ENCODE measurements at regions not wholly inside any gene's neighbourhood (a gene's known extent, or its start where the extent isn't known, plus 50 kb on each side); places are given as distances from the start of the nearest gene placed in this dataset.

- Mint-ChIP-seq H3K4me3 (ENCODE audit: unreplicated experiment) (no peak overlapping the region), H3K27me3 (ENCODE audit: low read depth) (peaks cover 48% of the 10 kb centered on the region), H3K4me1 (ENCODE audit: low read depth) (peaks cover 7% of the 10 kb centered on the region), H3K27ac (ENCODE audit: unreplicated experiment) (no peak overlapping the region), H3K9me3 (ENCODE audit: low read depth) (no peaks in the 10 kb centered on the region), H3K36me3 (ENCODE audit: low read depth) (no peaks in the 10 kb centered on the region)
- no peak for TF ChIP-seq CTCF (IDR thresholded peaks at IDR 0.05)
- DNase-seq (ENCODE audit: low spot score), result no peak
Observed at GRCh38 chr11:70642266-70642665, 243.9 kb downstream of the CTTN start.

GRCh38 chr11:70643642-70644041, 245.3 kb downstream of the CTTN start:
- Mint-ChIP-seq H3K27me3 (ENCODE audit: low read depth) (peaks cover 42% of the 10 kb centered on the region), H3K36me3 (ENCODE audit: low read depth) (no peaks in the 10 kb centered on the region), H3K9me3 (ENCODE audit: low read depth) (no peaks in the 10 kb centered on the region), H3K27ac (ENCODE audit: unreplicated experiment) (no peak overlapping the region), H3K4me1 (ENCODE audit: low read depth) (peaks cover 7% of the 10 kb centered on the region), H3K4me3 (ENCODE audit: unreplicated experiment) (no peak overlapping the region)
- TF ChIP-seq CTCF (IDR thresholded peaks at IDR 0.05), result no peak
- DNase-seq (ENCODE audit: low spot score), result no peak

- Mint-ChIP-seq H3K27me3 (ENCODE audit: low read depth) (peaks cover 41% of the 10 kb centered on the region), H3K4me3 (ENCODE audit: unreplicated experiment) (no peak overlapping the region), H3K36me3 (ENCODE audit: low read depth) (no peaks in the 10 kb centered on the region), H3K9me3 (ENCODE audit: low read depth) (no peaks in the 10 kb centered on the region), H3K4me1 (ENCODE audit: low read depth) (peaks cover 7% of the 10 kb centered on the region), H3K27ac (ENCODE audit: unreplicated experiment) (no peak overlapping the region)
- no peak for TF ChIP-seq CTCF (IDR thresholded peaks at IDR 0.05)
- DNase-seq (ENCODE audit: low spot score), result no peak
Observed at GRCh38 chr11:70644343-70645060, 246.2 kb downstream of the CTTN start.

GRCh38 chr11:70645537-70645936, 247.2 kb downstream of the CTTN start:
- no peak for TF ChIP-seq CTCF (IDR thresholded peaks at IDR 0.05)
- Mint-ChIP-seq H3K36me3 (ENCODE audit: low read depth) (no peaks in the 10 kb centered on the region), H3K27ac (ENCODE audit: unreplicated experiment) (no peak overlapping the region), H3K9me3 (ENCODE audit: low read depth) (no peaks in the 10 kb centered on the region), H3K27me3 (ENCODE audit: low read depth) (peaks cover 40% of the 10 kb centered on the region), H3K4me1 (ENCODE audit: low read depth) (peaks cover 7% of the 10 kb centered on the region), H3K4me3 (ENCODE audit: unreplicated experiment) (no peak overlapping the region)
- DNase-seq (ENCODE audit: low spot score), result no peak

GRCh38 chr11:70646272-70647049, 248.1 kb downstream of the CTTN start:
- H3K4me3 Mint-ChIP-seq (ENCODE audit: unreplicated experiment), result no peak overlapping the region
- H3K4me1 Mint-ChIP-seq (ENCODE audit: low read depth), result peaks cover 4% of the 10 kb centered on the region
- no peaks in the 10 kb centered on the region for H3K36me3 Mint-ChIP-seq (ENCODE audit: low read depth)
- peaks cover 36% of the 10 kb centered on the region for H3K27me3 Mint-ChIP-seq (ENCODE audit: low read depth)
- H3K9me3 Mint-ChIP-seq (ENCODE audit: low read depth), result no peaks in the 10 kb centered on the region
- no peak overlapping the region for H3K27ac Mint-ChIP-seq (ENCODE audit: unreplicated experiment)
- no peak for TF ChIP-seq CTCF (IDR thresholded peaks at IDR 0.05)
- no peak for DNase-seq (ENCODE audit: low spot score)

Measured in chondrocyte (in vitro differentiated cells).